AG09309 (cell line): ENCODE measurements at regions not wholly inside any gene's neighbourhood (a gene's known extent, or its start where the extent isn't known, plus 50 kb on each side); places are given as distances from the start of the nearest gene placed in this dataset.

Experiments
- DNase-seq: peaks from one replicate; pipeline ENCODE4 v3.0.0-alpha.2; 2010; ENCODE audit warnings: low read depth
- H3K4me3 ChIP-seq: 2 replicates; pipeline ENCODE4 v1.5.1; 2011; ENCODE audit warnings: mild to moderate bottlenecking, low read depth, low read length, moderate library complexity; ENCODE audit not compliant: control insufficient read depth
- TF ChIP-seq, protein P1 (sequence below): IDR thresholded peaks from 2 replicates; pipeline ENCODE4 v1.5.1; 2011; ENCODE audit warnings: mild to moderate bottlenecking, low read depth, low read length, inconsistent platforms; ENCODE audit not compliant: insufficient read depth, control insufficient read depth; ENCODE audit errors: missing control alignments

DNA sequence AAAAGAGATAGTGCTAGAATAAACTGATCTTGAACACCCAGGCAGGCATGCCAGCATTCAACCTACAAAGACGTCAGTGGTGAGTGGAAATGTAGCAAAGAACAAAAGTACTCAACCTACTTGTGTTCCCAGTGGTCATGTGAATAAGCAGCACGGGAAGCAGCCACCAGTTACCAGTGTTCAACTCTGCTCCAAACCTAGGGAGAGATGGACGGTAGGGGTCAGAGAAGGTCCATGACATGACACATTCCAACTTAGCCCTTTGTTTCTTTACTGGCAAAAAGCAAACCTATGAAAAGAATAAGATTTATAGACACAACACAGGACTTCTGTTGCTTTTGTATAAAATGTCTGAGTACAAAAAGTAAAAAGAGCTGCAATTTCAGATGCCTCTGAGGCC is 511.4 kb downstream of the XPNPEP1 start:
- H3K4me3 ChIP-seq: no peak overlapping the region
- TF ChIP-seq, protein P1, sequence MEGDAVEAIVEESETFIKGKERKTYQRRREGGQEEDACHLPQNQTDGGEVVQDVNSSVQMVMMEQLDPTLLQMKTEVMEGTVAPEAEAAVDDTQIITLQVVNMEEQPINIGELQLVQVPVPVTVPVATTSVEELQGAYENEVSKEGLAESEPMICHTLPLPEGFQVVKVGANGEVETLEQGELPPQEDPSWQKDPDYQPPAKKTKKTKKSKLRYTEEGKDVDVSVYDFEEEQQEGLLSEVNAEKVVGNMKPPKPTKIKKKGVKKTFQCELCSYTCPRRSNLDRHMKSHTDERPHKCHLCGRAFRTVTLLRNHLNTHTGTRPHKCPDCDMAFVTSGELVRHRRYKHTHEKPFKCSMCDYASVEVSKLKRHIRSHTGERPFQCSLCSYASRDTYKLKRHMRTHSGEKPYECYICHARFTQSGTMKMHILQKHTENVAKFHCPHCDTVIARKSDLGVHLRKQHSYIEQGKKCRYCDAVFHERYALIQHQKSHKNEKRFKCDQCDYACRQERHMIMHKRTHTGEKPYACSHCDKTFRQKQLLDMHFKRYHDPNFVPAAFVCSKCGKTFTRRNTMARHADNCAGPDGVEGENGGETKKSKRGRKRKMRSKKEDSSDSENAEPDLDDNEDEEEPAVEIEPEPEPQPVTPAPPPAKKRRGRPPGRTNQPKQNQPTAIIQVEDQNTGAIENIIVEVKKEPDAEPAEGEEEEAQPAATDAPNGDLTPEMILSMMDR: no peak
- DNase-seq: no peak

DNA sequence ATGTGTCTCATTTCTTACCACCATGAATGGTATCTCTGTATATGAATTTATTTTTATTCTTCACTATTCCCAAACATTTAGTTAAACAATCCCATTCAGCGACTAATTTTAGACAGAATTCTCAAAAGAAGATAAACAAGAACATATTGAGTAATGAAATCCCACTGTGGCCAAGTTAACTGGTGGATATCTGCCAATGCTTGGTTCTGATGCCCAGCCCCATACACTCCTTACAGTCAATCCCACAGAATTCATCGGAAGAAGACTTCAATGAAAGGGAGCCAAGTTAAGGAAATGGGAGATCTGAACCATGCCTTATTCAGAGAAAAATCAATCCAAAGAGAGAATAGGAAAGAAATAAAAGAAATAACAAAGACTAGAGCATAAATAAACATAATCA is 518.0 kb downstream of the XPNPEP1 start:
- TF ChIP-seq, protein P1: no peak
- DNase-seq: no peak

DNA sequence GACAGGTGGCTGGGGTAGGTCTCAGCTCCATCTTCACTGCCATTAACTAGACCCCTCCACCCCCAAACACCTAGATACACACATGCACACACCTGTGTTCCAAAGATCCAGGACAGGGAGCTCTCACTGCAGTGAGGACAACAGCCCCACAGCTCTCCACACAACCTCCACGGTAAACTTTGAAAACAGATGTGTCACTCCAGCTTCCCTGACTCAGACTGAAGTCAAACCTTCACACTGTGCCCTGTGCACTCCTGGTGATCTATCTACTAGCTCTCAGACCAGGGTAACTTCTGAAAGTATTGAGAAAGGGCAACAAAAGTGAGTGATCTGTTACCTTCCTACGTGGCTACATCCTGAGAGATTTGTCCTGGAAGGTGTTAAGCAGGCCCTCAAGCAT is 519.8 kb downstream of the XPNPEP1 start:
- DNase-seq: no peak
- H3K4me3 ChIP-seq: no peak overlapping the region
- TF ChIP-seq, protein P1: no peak

More for the DNA sequence above, 518.0 kb downstream of the XPNPEP1 start:
- H3K4me3 ChIP-seq: no peak overlapping the region

DNA sequence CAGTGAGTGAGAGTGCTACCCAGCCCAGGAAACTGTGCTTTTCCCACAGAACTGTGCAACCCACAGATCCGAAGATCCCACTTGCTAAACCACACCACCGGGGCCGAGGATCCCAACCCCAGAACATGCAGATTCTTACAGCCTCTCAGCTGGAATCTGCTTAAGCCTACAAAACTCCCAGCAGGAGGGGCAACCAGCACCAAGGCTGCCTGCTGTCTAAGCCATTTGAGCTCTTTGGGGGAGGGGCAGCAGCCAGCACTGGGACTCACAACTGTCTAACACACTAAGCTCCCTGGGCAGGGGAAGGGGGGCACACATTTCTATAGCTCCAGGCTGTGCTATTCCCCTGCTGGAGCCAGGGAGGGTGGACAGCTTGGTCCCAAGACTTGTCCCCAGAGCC is 529.9 kb downstream of the XPNPEP1 start:
- H3K4me3 ChIP-seq: no peak overlapping the region
- DNase-seq: no peak

DNA sequence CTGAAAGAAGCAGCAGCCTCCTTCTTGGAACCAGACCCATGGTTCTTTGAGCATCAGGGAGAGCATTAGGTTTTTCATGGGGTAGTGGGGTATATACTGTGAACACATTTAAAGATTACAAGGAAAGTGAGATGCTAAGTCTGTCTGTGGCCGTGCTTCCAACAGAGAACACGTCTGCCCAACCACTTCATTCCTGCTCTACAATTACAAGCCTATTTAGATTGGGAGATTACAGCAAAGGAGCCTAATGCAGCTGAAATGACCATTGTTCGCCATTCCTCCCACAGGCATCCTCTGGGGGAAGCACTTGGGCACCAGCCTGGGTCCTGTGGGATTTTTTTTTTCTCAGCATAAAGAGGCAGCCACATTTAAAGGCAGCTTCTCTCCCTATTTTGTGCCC is 536.4 kb downstream of the XPNPEP1 start:
- H3K4me3 ChIP-seq: no peak overlapping the region
- no peak for DNase-seq
- TF ChIP-seq, protein P1: no peak

More for the DNA sequence above, 529.9 kb downstream of the XPNPEP1 start:
- TF ChIP-seq, protein P1: no peak

DNA sequence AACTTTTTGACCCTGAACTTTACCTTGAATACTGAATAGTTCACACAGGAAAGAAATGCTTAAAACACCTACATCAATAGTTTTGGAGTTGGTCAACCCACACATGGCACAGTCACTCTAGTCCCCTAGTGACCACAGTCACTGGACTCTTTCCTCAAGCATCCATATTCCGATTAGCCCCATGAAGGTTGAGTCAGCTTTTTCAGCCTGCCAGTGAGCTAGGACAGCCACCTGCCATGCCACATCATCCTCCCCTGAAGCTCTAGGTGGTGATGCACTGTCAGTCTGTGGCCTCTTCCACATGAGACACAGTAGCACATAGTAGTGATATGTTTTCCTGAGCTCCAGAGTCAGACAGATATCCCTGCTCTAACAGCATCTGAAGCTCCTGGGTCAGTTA is 537.2 kb downstream of the XPNPEP1 start:
- TF ChIP-seq, protein P1: no peak
- H3K4me3 ChIP-seq: no peak overlapping the region
- DNase-seq: no peak

DNA sequence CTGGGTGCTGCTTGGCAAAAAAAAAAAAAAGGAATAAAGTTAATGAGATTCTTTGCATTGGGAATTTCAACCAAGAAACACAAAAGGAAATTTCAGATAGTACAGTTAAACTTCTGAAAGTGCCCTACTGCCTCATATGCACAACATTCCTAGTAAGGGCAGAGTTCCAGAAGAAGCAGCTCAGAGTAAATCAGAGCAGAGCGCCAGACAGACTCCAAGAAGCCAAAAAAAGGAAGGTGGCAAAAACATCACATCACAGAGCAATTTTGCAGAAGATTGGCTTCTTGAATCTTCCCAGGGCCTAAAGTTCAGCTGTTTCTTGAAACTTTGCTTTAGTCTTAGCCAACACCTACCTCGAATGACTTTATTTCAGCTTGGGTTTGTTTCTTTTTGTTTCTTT is 544.1 kb downstream of the XPNPEP1 start:
- H3K4me3 ChIP-seq: no peak overlapping the region
- no peak for DNase-seq
- TF ChIP-seq, protein P1: no peak
